ENCODE measurements at regions not wholly inside any gene's neighbourhood (a gene's known extent, or its start where the extent isn't known, plus 50 kb on each side); places are given as distances from the start of the nearest gene placed in this dataset.
A peak's percentile ranks its signal among the peaks of the same experiment; 100 is the strongest.
"Not testable (repeated sequence)": the region's sequence is repeated elsewhere in the genome, so short reads cannot be mapped to it uniquely, and the experiment has no call there.

GRCh38 chr5:26390608-26391007, 647.8 kb downstream of the CDH9 start (continued):
- TF ChIP-seq ZNF512 (CRISPR knock-in tag; IDR thresholded peaks at IDR 0.05) (no peak), TFDP1 (CRISPR knock-in tag; IDR thresholded peaks at IDR 0.05; ENCODE audit: borderline replicate concordance) (no peak)

- 0% methylated on average over 1 of the region's 1 CpG for WGBS (ENCODE audit: low lambda C conversion rate)
- in situ Hi-C loops (cut with HindIII; ENCODE audit: extremely low pct_ligation_motif_present, low pct_unique_long_range_greater_than_20kb): no loop called here
- no TSS peak for BruUV-seq (replicated peaks)
Measured at GRCh38 chr5:26388976-26389375, 649.4 kb downstream of the CDH9 start.

GRCh38 chr5:26386532-26386931, 651.9 kb downstream of the CDH9 start:
- H4K20me1 ChIP-seq (ENCODE audit: insufficient read depth, low read length): no peaks in the 10 kb centered on the region
- CTCF ChIA-PET (ENCODE audit: low intra/inter-chr PET ratio, low total read pairs): no interaction called here
- POLR2A ChIA-PET: no interaction called here
- ATAC-seq (no peak), DNase-seq (ENCODE audit: low spot score) (no peak), FAIRE-seq (no peak)
- intact Hi-C loops (cut with micrococcal nuclease; ENCODE audit: unreplicated experiment) (no loop called here), in situ Hi-C loops (cut with HindIII; ENCODE audit: extremely low pct_ligation_motif_present, low pct_unique_long_range_greater_than_20kb) (no loop called here)
- H3K4me3 ChIP-seq (replicated peaks in 1 of 3; ENCODE audit: insufficient read depth in 1 of 3, low read depth in 2 of 3, low read length in 3 of 3): no peak overlapping the region
- TF ChIP-seq SP4 (CRISPR knock-in tag; IDR thresholded peaks at IDR 0.05) (no peak), CEBPB (IDR thresholded peaks at IDR 0.05; ENCODE audit: borderline replicate concordance, low read depth, low read length) (peak; percentile 66; the same call in 1 of the 2 replicates)
- no peaks in the 10 kb centered on the region for H3K27me3 ChIP-seq (ENCODE audit: control insufficient read depth in 1 of 2, insufficient read depth in 2 of 2, low read length in 2 of 2)
- H3K9me3 ChIP-seq (ENCODE audit: low read length): peaks cover 28% of the 10 kb centered on the region
- no peaks in the 10 kb centered on the region for H3K36me3 ChIP-seq (replicated peaks in 1 of 2; ENCODE audit: control insufficient read depth in 1 of 2, insufficient read depth in 2 of 2, low read length in 2 of 2)
- 0% methylated on average over 1 of the region's 1 CpG for WGBS (ENCODE audit: low lambda C conversion rate)
- H3K27ac ChIP-seq (ENCODE audit: extremely low read length, insufficient read depth, low read length): no peak overlapping the region
- H2AFZ ChIP-seq (ENCODE audit: low read length): no peak overlapping the region
- H3K9ac ChIP-seq (ENCODE audit: insufficient read depth, low read depth, low read length): no peak overlapping the region
- no peaks in the 10 kb centered on the region for H3K79me2 ChIP-seq (ENCODE audit: insufficient read depth, low read length)
- no peaks in the 10 kb centered on the region for H3K4me1 ChIP-seq (ENCODE audit: insufficient read depth, low read length)
- no peak overlapping the region for H3K4me2 ChIP-seq (ENCODE audit: low read depth, low read length)
- BruUV-seq (replicated peaks): no TSS peak

More at GRCh38 chr5:26388976-26389375, 649.4 kb downstream of the CDH9 start:
- ChIA-PET POLR2A (no interaction called here), CTCF (ENCODE audit: low intra/inter-chr PET ratio, low total read pairs) (no interaction called here)
- Histone ChIP-seq H3K4me3 (replicated peaks in 1 of 3; ENCODE audit: insufficient read depth in 1 of 3, low read depth in 2 of 3, low read length in 3 of 3) (no peak overlapping the region), H3K36me3 (replicated peaks in 1 of 2; ENCODE audit: control insufficient read depth in 1 of 2, insufficient read depth in 2 of 2, low read length in 2 of 2) (no peaks in the 10 kb centered on the region), H3K27me3 (ENCODE audit: control insufficient read depth in 1 of 2, insufficient read depth in 2 of 2, low read length in 2 of 2) (no peaks in the 10 kb centered on the region), H3K4me2 (ENCODE audit: low read depth, low read length) (no peak overlapping the region), H3K79me2 (ENCODE audit: insufficient read depth, low read length) (no peaks in the 10 kb centered on the region), H3K4me1 (ENCODE audit: insufficient read depth, low read length) (no peaks in the 10 kb centered on the region), H3K9me3 (ENCODE audit: low read length) (peaks cover 44% of the 10 kb centered on the region), H2AFZ (ENCODE audit: low read length) (no peak overlapping the region), H3K9ac (ENCODE audit: insufficient read depth, low read depth, low read length) (no peak overlapping the region), H4K20me1 (ENCODE audit: insufficient read depth, low read length) (no peaks in the 10 kb centered on the region), H3K27ac (ENCODE audit: extremely low read length, insufficient read depth, low read length) (no peak overlapping the region)
- no peak for FAIRE-seq
- intact Hi-C loops (cut with micrococcal nuclease; ENCODE audit: unreplicated experiment): no loop called here
- DNase-seq (ENCODE audit: low spot score): no peak
- ATAC-seq: no peak
- TF ChIP-seq MAZ (IDR thresholded peaks at IDR 0.05; ENCODE audit: borderline replicate concordance, low read depth, low read length): no peak
- no peak for TF ChIP-seq MAZ (CRISPR knock-in tag; IDR thresholded peaks at IDR 0.05; ENCODE audit: low read depth)
- TF ChIP-seq NFIB (CRISPR knock-in tag; IDR thresholded peaks at IDR 0.05; ENCODE audit: borderline replicate concordance): no peak
- no peak for TF ChIP-seq ZNF17 (CRISPR knock-in tag; IDR thresholded peaks at IDR 0.05)

- H3K9ac ChIP-seq (ENCODE audit: insufficient read depth, low read depth, low read length); H3K79me2 ChIP-seq (ENCODE audit: insufficient read depth, low read length); ATAC-seq; intact Hi-C loops (cut with micrococcal nuclease; ENCODE audit: unreplicated experiment); POLR2A ChIA-PET; H3K36me3 ChIP-seq (replicated peaks in 1 of 2; ENCODE audit: control insufficient read depth in 1 of 2, insufficient read depth in 2 of 2, low read length in 2 of 2); H3K4me3 ChIP-seq (replicated peaks in 1 of 3; ENCODE audit: insufficient read depth in 1 of 3, low read depth in 2 of 3, low read length in 3 of 3); H2AFZ ChIP-seq (ENCODE audit: low read length); H3K4me1 ChIP-seq (ENCODE audit: insufficient read depth, low read length); FAIRE-seq; BruUV-seq (replicated peaks); CTCF ChIA-PET (ENCODE audit: low intra/inter-chr PET ratio, low total read pairs); H3K27me3 ChIP-seq (ENCODE audit: control insufficient read depth in 1 of 2, insufficient read depth in 2 of 2, low read length in 2 of 2); DNase-seq (ENCODE audit: low spot score); H3K4me2 ChIP-seq (ENCODE audit: low read depth, low read length); in situ Hi-C loops (cut with HindIII; ENCODE audit: extremely low pct_ligation_motif_present, low pct_unique_long_range_greater_than_20kb); H3K27ac ChIP-seq (ENCODE audit: extremely low read length, insufficient read depth, low read length); H4K20me1 ChIP-seq (ENCODE audit: insufficient read depth, low read length): not testable (repeated sequence)
- WGBS (ENCODE audit: low lambda C conversion rate): 0% methylated on average over 4 of the region's 4 CpGs
- peaks cover 88% of the 10 kb centered on the region for H3K9me3 ChIP-seq (ENCODE audit: low read length)
Measured at GRCh38 chr5:26364624-26365023, 673.8 kb downstream of the CDH9 start.
